ENCODE measurements at regions not wholly inside any gene's neighbourhood (a gene's known extent, or its start where the extent isn't known, plus 50 kb on each side); places are given as distances from the start of the nearest gene placed in this dataset.

DNA sequence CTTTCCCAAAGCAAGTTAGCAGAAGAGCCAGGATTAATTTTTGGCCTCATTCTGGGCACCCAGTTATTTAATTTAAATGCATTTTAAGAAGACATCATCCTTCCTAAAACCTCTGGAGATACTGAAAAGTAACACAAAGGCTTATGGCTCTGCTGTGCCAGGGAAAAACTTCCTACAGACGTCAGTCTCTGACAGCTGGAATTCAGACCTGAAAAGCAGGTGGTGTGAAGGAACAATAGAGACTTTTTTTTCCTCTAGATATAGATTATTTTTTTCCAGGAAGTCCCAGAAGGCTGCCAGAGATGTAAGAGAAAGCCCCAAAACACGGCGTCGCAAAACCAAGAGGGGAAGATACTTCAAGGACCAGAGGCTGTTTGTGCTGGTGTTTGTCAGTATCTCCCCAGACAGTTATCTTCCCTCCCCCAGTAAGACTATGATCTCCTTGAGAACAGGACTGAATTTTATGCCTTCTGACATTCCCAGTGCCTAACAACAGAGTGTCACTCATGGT, 88.7 kb upstream of the RASEF start:
- intact Hi-C loops (cut with micrococcal nuclease), result no loop called here
- Histone ChIP-seq H2AFZ (ENCODE audit: low read depth, low read length, poor library complexity, severe bottlenecking) (no peak overlapping the region), H3K9ac (ENCODE audit: low read length) (no peak overlapping the region), H4K20me1 (ENCODE audit: insufficient read depth) (no peaks in the 10 kb centered on the region), H3K27ac (ENCODE audit: low read depth, low read length) (no peak overlapping the region), H3K79me2 (ENCODE audit: insufficient read depth, low read length) (no peaks in the 10 kb centered on the region), H3K9me2 (ENCODE audit: insufficient read depth) (no peaks in the 10 kb centered on the region), H3K36me3 (ENCODE audit: control insufficient read depth in 1 of 2, insufficient read depth in 2 of 2, low read length in 2 of 2) (no peaks in the 10 kb centered on the region), H3K4me2 (ENCODE audit: low read length) (no peak overlapping the region), H3K9me3 (ENCODE audit: control insufficient read depth in 1 of 2, insufficient read depth in 1 of 2, low read depth in 1 of 2, low read length in 2 of 2) (no peaks in the 10 kb centered on the region), H3K4me1 (ENCODE audit: control insufficient read depth in 1 of 2, insufficient read depth in 2 of 2, low read length in 2 of 2) (peaks cover 0 to 5% of the 10 kb centered on the region in 2 experiments; a peak in 1 of 4 replicates), H3K4me3 (replicated peaks in 1 of 2; ENCODE audit: low read depth in 1 of 2, low read length in 2 of 2) (no peak overlapping the region), H3K27me3 (ENCODE audit: insufficient read depth, low read length) (no peaks in the 10 kb centered on the region)
- no TSS peak for BruUV-seq (replicated peaks)
- RAD21 ChIA-PET (ENCODE audit: low non-redundant PET in 1 of 2, low total read pairs in 2 of 2, uncharacterized antibody in 2 of 2, unreplicated experiment in 2 of 2), result no interaction called here
- DNase-seq (ENCODE audit: low read depth, low spot score) (no peak), ATAC-seq (no peak)
- POLR2A ChIA-PET, result no interaction called here
- CTCF ChIA-PET, result no interaction called here
- no peak for TF ChIP-seq ZNF274 (IDR thresholded peaks at IDR 0.05; ENCODE audit: low read depth, low read length)
- TF ChIP-seq ELF1 (IDR thresholded peaks at IDR 0.05; ENCODE audit: borderline replicate concordance, low read depth), result no peak
- no peak for TF ChIP-seq ZFX (IDR thresholded peaks at IDR 0.05)
- TF ChIP-seq, protein P1, sequence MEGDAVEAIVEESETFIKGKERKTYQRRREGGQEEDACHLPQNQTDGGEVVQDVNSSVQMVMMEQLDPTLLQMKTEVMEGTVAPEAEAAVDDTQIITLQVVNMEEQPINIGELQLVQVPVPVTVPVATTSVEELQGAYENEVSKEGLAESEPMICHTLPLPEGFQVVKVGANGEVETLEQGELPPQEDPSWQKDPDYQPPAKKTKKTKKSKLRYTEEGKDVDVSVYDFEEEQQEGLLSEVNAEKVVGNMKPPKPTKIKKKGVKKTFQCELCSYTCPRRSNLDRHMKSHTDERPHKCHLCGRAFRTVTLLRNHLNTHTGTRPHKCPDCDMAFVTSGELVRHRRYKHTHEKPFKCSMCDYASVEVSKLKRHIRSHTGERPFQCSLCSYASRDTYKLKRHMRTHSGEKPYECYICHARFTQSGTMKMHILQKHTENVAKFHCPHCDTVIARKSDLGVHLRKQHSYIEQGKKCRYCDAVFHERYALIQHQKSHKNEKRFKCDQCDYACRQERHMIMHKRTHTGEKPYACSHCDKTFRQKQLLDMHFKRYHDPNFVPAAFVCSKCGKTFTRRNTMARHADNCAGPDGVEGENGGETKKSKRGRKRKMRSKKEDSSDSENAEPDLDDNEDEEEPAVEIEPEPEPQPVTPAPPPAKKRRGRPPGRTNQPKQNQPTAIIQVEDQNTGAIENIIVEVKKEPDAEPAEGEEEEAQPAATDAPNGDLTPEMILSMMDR (IDR thresholded peaks at IDR 0.05 in 2 of 3, conservative IDR thresholded peaks at IDR 0.05 in 1 of 3; ENCODE audit: borderline replicate concordance in 1 of 3, insufficient read depth in 1 of 3, low read depth in 2 of 3, low read length in 2 of 3), result no peak

DNA sequence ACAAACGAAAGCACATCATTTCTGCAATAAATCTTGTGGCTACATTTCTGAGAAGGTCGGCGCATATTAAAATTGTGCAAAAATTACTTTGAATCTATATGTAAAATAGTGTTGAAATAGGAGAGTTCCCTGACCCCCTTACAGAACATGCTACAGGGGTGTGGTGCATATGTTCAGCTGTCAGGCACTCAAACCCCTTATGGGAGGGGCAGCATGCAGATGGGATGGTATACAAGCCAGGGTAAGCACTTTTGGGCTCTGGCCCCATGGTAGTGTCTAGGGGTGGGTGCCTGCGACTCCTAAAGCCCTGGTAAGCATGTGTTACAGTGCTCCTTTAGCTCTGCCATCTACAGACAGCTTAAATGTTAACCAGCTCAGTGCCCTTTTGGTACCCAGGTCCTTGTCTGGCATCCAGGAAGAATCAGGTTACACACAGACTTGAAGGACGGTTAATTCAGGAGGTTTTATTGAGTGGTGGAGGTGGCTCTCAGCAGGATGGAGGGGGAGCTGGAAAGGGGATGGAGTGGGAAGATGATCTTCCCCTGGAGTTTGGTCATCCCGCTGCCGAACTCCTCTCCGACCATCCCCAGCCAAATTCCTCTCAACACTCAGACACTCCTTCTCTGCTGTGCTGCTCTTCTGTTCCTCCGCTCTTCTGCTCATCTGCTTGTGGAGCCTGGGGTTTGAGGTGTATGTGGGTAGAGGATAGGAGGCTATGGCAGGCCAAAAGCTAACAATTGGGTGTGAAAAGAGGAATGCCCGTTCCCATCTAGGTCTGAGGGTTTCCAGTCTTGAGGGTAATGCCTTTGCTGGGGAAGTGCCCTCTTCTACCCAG, 84.6 kb upstream of the RASEF start:
- Histone ChIP-seq H3K4me1 (ENCODE audit: control insufficient read depth in 1 of 2, insufficient read depth in 2 of 2, low read length in 2 of 2) (no peaks in the 10 kb centered on the region), H3K27me3 (ENCODE audit: insufficient read depth, low read length) (no peaks in the 10 kb centered on the region), H3K9ac (ENCODE audit: low read length) (no peak overlapping the region), H3K27ac (ENCODE audit: low read depth, low read length) (no peak overlapping the region), H3K9me3 (ENCODE audit: control insufficient read depth in 1 of 2, insufficient read depth in 1 of 2, low read depth in 1 of 2, low read length in 2 of 2) (no peaks in the 10 kb centered on the region), H3K9me2 (ENCODE audit: insufficient read depth) (no peaks in the 10 kb centered on the region), H3K36me3 (ENCODE audit: control insufficient read depth in 1 of 2, insufficient read depth in 2 of 2, low read length in 2 of 2) (no peaks in the 10 kb centered on the region), H3K79me2 (ENCODE audit: insufficient read depth, low read length) (no peaks in the 10 kb centered on the region), H3K4me3 (replicated peaks in 1 of 2; ENCODE audit: low read depth in 1 of 2, low read length in 2 of 2) (no peak overlapping the region), H2AFZ (ENCODE audit: low read depth, low read length, poor library complexity, severe bottlenecking) (no peak overlapping the region), H4K20me1 (ENCODE audit: insufficient read depth) (no peaks in the 10 kb centered on the region), H3K4me2 (ENCODE audit: low read length) (no peak overlapping the region)
- DNase-seq (ENCODE audit: low read depth, low spot score) (no peak), ATAC-seq (no peak)
- TF ChIP-seq SP1 (IDR thresholded peaks at IDR 0.05; ENCODE audit: low read depth) (no peak), RAD21 (IDR thresholded peaks at IDR 0.05; ENCODE audit: low read depth) (no peak)
- ChIA-PET RAD21 (ENCODE audit: low non-redundant PET in 1 of 2, low total read pairs in 2 of 2, uncharacterized antibody in 2 of 2, unreplicated experiment in 2 of 2) (interaction anchor here in 1 of 2 experiments (0.6 kb wide), 1 partner anchor 19 kb away, joined by 4 read pairs; no protein-coding TSS in a partner anchor), POLR2A (no interaction called here), CTCF (no interaction called here)
- no TSS peak for BruUV-seq (replicated peaks)
- intact Hi-C loops (cut with micrococcal nuclease), result no loop called here

All from HCT116 (cell line).